Lung (tissue), 11 donors: ENCODE measurements at regions not wholly inside any gene's neighbourhood (a gene's known extent, or its start where the extent isn't known, plus 50 kb on each side); places are given as distances from the start of the nearest gene placed in this dataset.

ENCODE experiments used
- ATAC-seq: fragments of 200-7000 bp; cut with Tn5 transposase; one replicate; pipeline ENCODE4 v1.9.1; 2020; ENCODE audit warnings: moderate number of reproducible peaks; ENCODE audit not compliant: insufficient read depth, low FRiP score
- DNase-seq, 3 donors: peaks; one replicate each; pipeline ENCODE4 v3.0.0-alpha.2; 2013 to 2017
- H3K27ac ChIP-seq, 2 donors: one replicate each; pipeline ENCODE4 v1.5.1; 2013; ENCODE audit warnings: mild to moderate bottlenecking in 2 of 2, moderate library complexity in 2 of 2, control low read depth in 1 of 2, inconsistent platforms in 1 of 2, low read depth in 1 of 2, low read length in 1 of 2
- H3K27me3 ChIP-seq, 3 donors: one replicate each; pipeline ENCODE4 v1.5.1; 2013; ENCODE audit warnings: low read length in 2 of 3; ENCODE audit not compliant: control insufficient read depth in 3 of 3, insufficient read depth in 3 of 3
- H3K36me3 ChIP-seq, 4 donors: one replicate each; pipeline ENCODE4 v1.5.1; 2013; ENCODE audit warnings: low read length in 4 of 4, mild to moderate bottlenecking in 1 of 4, moderate library complexity in 1 of 4; ENCODE audit not compliant: control insufficient read depth in 4 of 4, insufficient read depth in 4 of 4
- H3K4me1 ChIP-seq, 5 donors: one replicate each; pipeline ENCODE4 v1.5.1; 2013; ENCODE audit warnings: low read length in 5 of 5, mild to moderate bottlenecking in 2 of 5, moderate library complexity in 1 of 5; ENCODE audit not compliant: control insufficient read depth in 5 of 5, insufficient read depth in 5 of 5
- H3K4me3 ChIP-seq: one replicate; pipeline ENCODE4 v1.5.1; 2013; ENCODE audit warnings: mild to moderate bottlenecking, control low read depth, moderate library complexity
- H3K9ac ChIP-seq, 2 donors: one replicate each; pipeline ENCODE4 v1.5.1; 2013; ENCODE audit warnings: low read length in 2 of 2, control low read depth in 1 of 2; ENCODE audit not compliant: insufficient read depth in 1 of 2
- H3K9me3 ChIP-seq, 4 donors: one replicate each; pipeline ENCODE4 v1.5.1; 2013; ENCODE audit warnings: low read length in 3 of 4, mild to moderate bottlenecking in 1 of 4, moderate library complexity in 1 of 4; ENCODE audit not compliant: control insufficient read depth in 4 of 4, insufficient read depth in 3 of 4
- CTCF ChIP-seq: IDR thresholded peaks from 2 replicates; pipeline ENCODE4 v1.5.1; 2012; ENCODE audit warnings: mild to moderate bottlenecking; ENCODE audit errors: control extremely low read depth, extremely low read depth
- WGBS, 2 donors: extraction: QIAGEN DNeasy Blood & Tissue Kit; methylation state at CpG; one replicate each; pipeline ENCODE4 v1.1.7; 2013; 5-methylcytosine and 5-hydroxymethylcytosine counted together
- donor health status: control.
- donor health status: control.
- donor health status: Bipolar disorder and iron deficiency.
- donor health status: healthy.
- donor health status: DM: yes; HTN: yes; CAD: no.

GRCh38 chr5:4639946-4640345 lies 500.2 kb upstream of the ADAMTS16 start:
- no peaks in the 10 kb centered on the region for H3K36me3 ChIP-seq
- H3K9me3 ChIP-seq: peaks cover 0 to 7% (median 2%) of the 10 kb centered on the region in 4 donors
- H3K4me1 ChIP-seq: no peaks in the 10 kb centered on the region
- H3K4me3 ChIP-seq: no peak overlapping the region
- no peaks in the 10 kb centered on the region for H3K27me3 ChIP-seq
- TF ChIP-seq CTCF: no peak
- ATAC-seq (no peak), DNase-seq (no peak)
- WGBS, 2 donors: 62 to 70% methylated on average over 11 of the region's 11 CpGs
- no peak overlapping the region for H3K27ac ChIP-seq
- H3K9ac ChIP-seq: no peak overlapping the region

GRCh38 chr5:4640795-4641194 lies 499.3 kb upstream of the ADAMTS16 start:
- Histone ChIP-seq H3K27ac (no peak overlapping the region), H3K4me3 (no peak overlapping the region), H3K27me3 (no peaks in the 10 kb centered on the region), H3K9ac (no peak overlapping the region), H3K4me1 (no peaks in the 10 kb centered on the region), H3K9me3 (peaks cover 0 to 7% (median 2%) of the 10 kb centered on the region in 4 donors), H3K36me3 (no peaks in the 10 kb centered on the region)
- WGBS, 2 donors: 76 to 77% methylated on average over 2 of the region's 2 CpGs
- ATAC-seq (no peak), DNase-seq (peak in 2 of 3 donors; percentile 6 to 25)
- no peak for TF ChIP-seq CTCF

GRCh38 chr5:4642525-4642924 lies 497.6 kb upstream of the ADAMTS16 start:
- TF ChIP-seq CTCF: no peak
- 87 to 90% methylated on average over 1 of the region's 1 CpG for WGBS, 2 donors
- no peak for ATAC-seq

GRCh38 chr5:4643190-4643589 lies 496.9 kb upstream of the ADAMTS16 start:
- DNase-seq (no peak), ATAC-seq (no peak)
- no peak for TF ChIP-seq CTCF
- Histone ChIP-seq H3K27ac (no peak overlapping the region), H3K4me1 (no peaks in the 10 kb centered on the region), H3K9me3 (peaks cover 0 to 7% (median 2%) of the 10 kb centered on the region in 4 donors), H3K9ac (no peak overlapping the region), H3K4me3 (no peak overlapping the region), H3K36me3 (no peaks in the 10 kb centered on the region), H3K27me3 (no peaks in the 10 kb centered on the region)
- 92 to 93% methylated on average over 2 of the region's 2 CpGs for WGBS, 2 donors

More at GRCh38 chr5:4642525-4642924, 497.6 kb upstream of the ADAMTS16 start:
- no peak overlapping the region for H3K9ac ChIP-seq
- H3K4me1 ChIP-seq: no peaks in the 10 kb centered on the region
- H3K9me3 ChIP-seq: peaks cover 0 to 7% (median 2%) of the 10 kb centered on the region in 4 donors
- no peak overlapping the region for H3K4me3 ChIP-seq
- H3K36me3 ChIP-seq: no peaks in the 10 kb centered on the region
- DNase-seq: no peak
- H3K27me3 ChIP-seq: no peaks in the 10 kb centered on the region
- no peak overlapping the region for H3K27ac ChIP-seq
